CD4-positive, alpha-beta T cell (primary cell): ENCODE measurements at regions not wholly inside any gene's neighbourhood (a gene's known extent, or its start where the extent isn't known, plus 50 kb on each side); places are given as distances from the start of the nearest gene placed in this dataset.

ENCODE experiments used
- ATAC-seq: fragments of 200-7000 bp; cut with Tn5 transposase; one replicate; pipeline ENCODE4 v1.10.0; 2022; ENCODE audit warnings: mild to moderate bottlenecking; ENCODE audit not compliant: poor library complexity
- CTCF ChIA-PET: fragments of 350-600 bp; sonication (Branson Sonifier 250); formaldehyde crosslinking; loops from one replicate; lab custom pipeline; 2021; ENCODE audit warnings: antibody characterized with exemption, inconsistent platforms; lab: Charles Lee
- POLR2A ChIA-PET: fragments of 350-600 bp; sonication (Branson Sonifier 250); formaldehyde crosslinking; loops from one replicate; lab custom pipeline; 2021; ENCODE audit warnings: antibody characterized with exemption, inconsistent platforms; lab: Charles Lee
- DNase-seq, 14 experiments: peaks; one replicate each; pipeline ENCODE4 v3.0.0-alpha.2; 2013 to 2020; ENCODE audit warnings: mixed read lengths in 2 of 14
- H3K27ac ChIP-seq, 2 donors: one replicate each; pipeline versions ENCODE4 v1.5.1 to v1.7.0; 2013; ENCODE audit warnings: low read length in 2 of 2, low read depth in 1 of 2, mild to moderate bottlenecking in 1 of 2
- H3K27me3 ChIP-seq, 2 experiments: 1 replicate in 1 of 2; 2 replicates in 1 of 2; pipeline versions ENCODE4 v1.6.1 to v1.7.0; 2013; ENCODE audit warnings: low read length in 2 of 2, control low read depth in 1 of 2, mild to moderate bottlenecking in 1 of 2, moderate library complexity in 1 of 2; ENCODE audit not compliant: insufficient read depth in 2 of 2, control insufficient read depth in 1 of 2
- H3K36me3 ChIP-seq: one replicate; pipeline ENCODE4 v1.6.1; 2013; ENCODE audit warnings: low read length, control low read depth; ENCODE audit not compliant: insufficient read depth
- H3K4me1 ChIP-seq: one replicate; pipeline ENCODE4 v1.6.1; 2013; ENCODE audit warnings: low read length, control low read depth; ENCODE audit not compliant: insufficient read depth
- H3K4me3 ChIP-seq: one replicate; pipeline ENCODE4 v1.5.1; 2013; ENCODE audit warnings: mild to moderate bottlenecking, low read length, moderate library complexity
- H3K9me3 ChIP-seq, 2 experiments: 1 replicate in 1 of 2; 2 replicates in 1 of 2; pipeline versions ENCODE4 v1.6.1 to v1.7.0; 2013; ENCODE audit warnings: low read length in 2 of 2, mild to moderate bottlenecking in 2 of 2, control low read depth in 1 of 2, moderate library complexity in 1 of 2; ENCODE audit not compliant: control insufficient read depth in 1 of 2, insufficient read depth in 1 of 2
- H3K27ac Mint-ChIP-seq: one replicate; pipeline ENCODE4 v1.8.0; 2020; ENCODE audit warnings: mixed read lengths
- H3K27me3 Mint-ChIP-seq: one replicate; pipeline ENCODE4 v1.8.0; 2021; ENCODE audit warnings: mixed read lengths
- H3K36me3 Mint-ChIP-seq: one replicate; pipeline ENCODE4 v1.8.0; 2021; ENCODE audit warnings: low read depth, mixed read lengths
- H3K4me1 Mint-ChIP-seq: one replicate; pipeline ENCODE4 v1.8.0; 2021; ENCODE audit warnings: low read depth, mixed read lengths
- H3K4me3 Mint-ChIP-seq: one replicate; pipeline ENCODE4 v1.8.0; 2020; ENCODE audit warnings: mild to moderate bottlenecking, mixed read lengths
- H3K9me3 Mint-ChIP-seq: one replicate; pipeline ENCODE4 v1.8.0; 2020; ENCODE audit warnings: mixed read lengths
- intact Hi-C, 2 experiments: fragments of 100-400 bp; cut with DNase I in 1 of 2; cut with micrococcal nuclease in 1 of 2; formaldehyde crosslinking; loops; one replicate each; pipeline versions ENCODE4 v1.15.1 to v1.9.0; 2023 to 2025; cut with DNase I, micrococcal nuclease
- TF ChIP-seq, protein P1 (sequence below): fragments of 200-600 bp; IDR thresholded peaks from one replicate; pipeline ENCODE4 v1.8.0; 2022; ENCODE audit warnings: antibody characterized with exemption, mild to moderate bottlenecking

DNA sequence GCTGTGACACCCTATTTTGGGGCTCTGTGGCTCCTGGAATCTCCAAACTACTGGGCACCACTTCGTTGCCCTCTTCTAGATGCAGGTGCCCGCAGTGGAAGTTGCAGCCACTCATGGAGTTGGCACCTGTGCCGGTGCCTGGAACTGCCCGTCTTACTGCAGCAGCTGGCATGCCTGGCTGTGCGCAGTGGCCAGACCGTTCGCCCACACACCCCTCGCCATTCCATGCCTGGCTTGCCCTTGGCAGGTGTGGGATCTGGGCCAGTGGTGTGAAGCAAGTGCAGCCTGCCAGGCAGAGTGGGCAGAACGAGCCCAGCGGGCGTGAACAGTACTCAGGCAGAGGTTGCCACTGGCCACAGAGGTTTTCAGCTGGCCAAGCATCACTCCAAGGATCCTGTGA, 1286.7 kb downstream of the ROBO1 start:
- TF ChIP-seq, protein P1, sequence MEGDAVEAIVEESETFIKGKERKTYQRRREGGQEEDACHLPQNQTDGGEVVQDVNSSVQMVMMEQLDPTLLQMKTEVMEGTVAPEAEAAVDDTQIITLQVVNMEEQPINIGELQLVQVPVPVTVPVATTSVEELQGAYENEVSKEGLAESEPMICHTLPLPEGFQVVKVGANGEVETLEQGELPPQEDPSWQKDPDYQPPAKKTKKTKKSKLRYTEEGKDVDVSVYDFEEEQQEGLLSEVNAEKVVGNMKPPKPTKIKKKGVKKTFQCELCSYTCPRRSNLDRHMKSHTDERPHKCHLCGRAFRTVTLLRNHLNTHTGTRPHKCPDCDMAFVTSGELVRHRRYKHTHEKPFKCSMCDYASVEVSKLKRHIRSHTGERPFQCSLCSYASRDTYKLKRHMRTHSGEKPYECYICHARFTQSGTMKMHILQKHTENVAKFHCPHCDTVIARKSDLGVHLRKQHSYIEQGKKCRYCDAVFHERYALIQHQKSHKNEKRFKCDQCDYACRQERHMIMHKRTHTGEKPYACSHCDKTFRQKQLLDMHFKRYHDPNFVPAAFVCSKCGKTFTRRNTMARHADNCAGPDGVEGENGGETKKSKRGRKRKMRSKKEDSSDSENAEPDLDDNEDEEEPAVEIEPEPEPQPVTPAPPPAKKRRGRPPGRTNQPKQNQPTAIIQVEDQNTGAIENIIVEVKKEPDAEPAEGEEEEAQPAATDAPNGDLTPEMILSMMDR = no peak
- intact Hi-C loops = no loop called here
- CTCF ChIA-PET = no interaction called here
- ATAC-seq = no peak
- H3K9me3 ChIP-seq = peaks cover 0 to 9% of the 10 kb centered on the region in 2 experiments
- no peak for DNase-seq
- Mint-ChIP-seq H3K27me3 (no peaks in the 10 kb centered on the region), H3K36me3 (no peaks in the 10 kb centered on the region), H3K27ac (no peak overlapping the region), H3K9me3 (peaks cover 7% of the 10 kb centered on the region), H3K4me1 (no peaks in the 10 kb centered on the region), H3K4me3 (no peak overlapping the region)
- POLR2A ChIA-PET = no interaction called here
- no peaks in the 10 kb centered on the region for H3K4me1 ChIP-seq
- H3K4me3 ChIP-seq = no peak overlapping the region
- no peak overlapping the region for H3K27ac ChIP-seq
- H3K36me3 ChIP-seq = no peaks in the 10 kb centered on the region
- no peaks in the 10 kb centered on the region for H3K27me3 ChIP-seq

DNA sequence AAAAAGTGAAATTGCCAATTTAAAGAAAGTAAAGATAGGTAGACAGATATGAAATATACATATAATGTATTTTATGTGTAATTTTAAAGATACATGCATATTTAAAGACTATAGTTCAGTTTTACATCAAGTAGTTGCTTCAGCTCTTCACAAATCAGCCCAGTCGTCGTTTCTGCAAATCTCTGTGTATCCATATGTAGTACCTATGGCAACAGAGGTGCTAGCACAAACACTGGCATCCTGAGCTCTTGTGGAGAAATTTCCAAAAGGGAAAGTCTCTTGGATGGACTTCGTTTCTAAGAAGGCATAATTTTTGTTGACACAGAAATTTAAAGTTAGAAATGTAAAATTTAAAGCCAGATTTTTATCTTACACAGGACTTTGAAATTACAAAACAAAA, 1284.7 kb downstream of the ROBO1 start:
- TF ChIP-seq, protein P1 = no peak
- ChIA-PET CTCF (no interaction called here), POLR2A (no interaction called here)
- H3K4me3 ChIP-seq = no peak overlapping the region
- no peak overlapping the region for H3K27ac ChIP-seq
- no peaks in the 10 kb centered on the region for H3K4me1 Mint-ChIP-seq
- H3K4me3 Mint-ChIP-seq = no peak overlapping the region
- no peaks in the 10 kb centered on the region for H3K4me1 ChIP-seq
- H3K9me3 ChIP-seq = peaks cover 0 to 17% of the 10 kb centered on the region in 2 experiments
- H3K27me3 Mint-ChIP-seq = no peaks in the 10 kb centered on the region
- H3K36me3 ChIP-seq = no peaks in the 10 kb centered on the region
- H3K36me3 Mint-ChIP-seq = no peaks in the 10 kb centered on the region
- ATAC-seq (no peak), DNase-seq (no peak)
- intact Hi-C loops = no loop called here
- no peaks in the 10 kb centered on the region for H3K27me3 ChIP-seq
- peaks cover 7% of the 10 kb centered on the region for H3K9me3 Mint-ChIP-seq
- H3K27ac Mint-ChIP-seq = no peak overlapping the region

DNA sequence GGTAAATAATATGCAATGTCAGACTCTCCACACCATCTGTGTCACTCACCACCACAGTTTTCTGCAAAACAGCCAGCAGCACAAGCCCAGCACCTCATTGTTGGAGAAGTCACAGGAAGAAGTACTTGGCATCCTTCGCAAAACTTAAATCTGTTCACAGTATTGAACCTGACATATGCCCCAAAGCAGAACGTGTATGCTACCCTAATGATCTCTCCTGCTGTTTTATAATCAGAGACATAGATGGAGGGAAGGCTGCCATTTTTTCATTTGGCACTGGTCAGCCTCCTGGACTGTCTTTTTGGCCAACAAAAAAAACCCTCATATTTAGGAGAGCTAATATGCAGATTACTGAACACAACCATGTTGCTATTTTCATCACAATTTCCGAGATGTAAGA, 1272.9 kb downstream of the ROBO1 start:
- no peak for ATAC-seq
- Histone ChIP-seq H3K4me1 (no peaks in the 10 kb centered on the region), H3K4me3 (no peak overlapping the region), H3K27ac (no peak overlapping the region), H3K9me3 (no peaks in the 10 kb centered on the region), H3K36me3 (no peaks in the 10 kb centered on the region), H3K27me3 (no peaks in the 10 kb centered on the region)
- H3K9me3 Mint-ChIP-seq = peaks cover 10% of the 10 kb centered on the region
- DNase-seq = no peak
- CTCF ChIA-PET = no interaction called here
- H3K27me3 Mint-ChIP-seq = no peaks in the 10 kb centered on the region
- TF ChIP-seq, protein P1 = no peak
- no peak overlapping the region for H3K4me3 Mint-ChIP-seq
- no peaks in the 10 kb centered on the region for H3K4me1 Mint-ChIP-seq
- H3K27ac Mint-ChIP-seq = no peak overlapping the region
- intact Hi-C loops = no loop called here
- no peaks in the 10 kb centered on the region for H3K36me3 Mint-ChIP-seq
- POLR2A ChIA-PET = no interaction called here
